Neural progenitor cell (in vitro differentiated cells): ENCODE measurements at regions not wholly inside any gene's neighbourhood (a gene's known extent, or its start where the extent isn't known, plus 50 kb on each side); places are given as distances from the start of the nearest gene placed in this dataset.

Experiments
- DNase-seq: peaks from one replicate; pipeline ENCODE4 v3.0.0-alpha.2; 2016; ENCODE audit warnings: low spot score
- H2AFZ ChIP-seq: fragments of 200-600 bp; sonication (generic); replicated peaks from 2 replicates; pipeline ENCODE4 v1.6.1; 2016; ENCODE audit warnings: antibody characterized with exemption
- H3F3A ChIP-seq: fragments of 200-600 bp; sonication (generic); 2 replicates; pipeline ENCODE4 v1.6.1; 2016; ENCODE audit warnings: antibody characterized with exemption, low read depth
- H3K27ac ChIP-seq: fragments of 200-600 bp; sonication (generic); 2 replicates; pipeline ENCODE4 v1.5.1; 2016; ENCODE audit warnings: mild to moderate bottlenecking
- H3K27me3 ChIP-seq: fragments of 200-600 bp; sonication (generic); 2 replicates; pipeline ENCODE4 v1.6.1; 2016; ENCODE audit warnings: mild to moderate bottlenecking, moderate library complexity
- H3K36me3 ChIP-seq: fragments of 200-600 bp; sonication (generic); 2 replicates; pipeline ENCODE4 v1.5.1; 2016
- H3K4me1 ChIP-seq: fragments of 200-600 bp; sonication (generic); 2 replicates; pipeline ENCODE4 v1.6.1; 2016; ENCODE audit warnings: mixed run types
- H3K4me2 ChIP-seq: fragments of 200-600 bp; sonication (generic); 2 replicates; pipeline ENCODE4 v1.6.1; 2016
- H3K4me3 ChIP-seq: fragments of 200-600 bp; sonication (generic); 2 replicates; pipeline ENCODE4 v1.5.1; 2016
- H3K79me2 ChIP-seq: fragments of 200-600 bp; sonication (generic); 2 replicates; pipeline ENCODE4 v1.6.1; 2016; ENCODE audit warnings: low read depth
- H3K9ac ChIP-seq: fragments of 200-600 bp; sonication (generic); 2 replicates; pipeline ENCODE4 v1.6.1; 2016
- H3K9me3 ChIP-seq: fragments of 200-600 bp; sonication (generic); 2 replicates; pipeline ENCODE4 v1.5.1; 2016; ENCODE audit warnings: low read depth
- H4K20me1 ChIP-seq: fragments of 200-600 bp; sonication (generic); 2 replicates; pipeline ENCODE4 v1.6.1; 2016; ENCODE audit warnings: low read depth
- H3K27ac Mint-ChIP-seq: 3 replicates; pipeline ENCODE4 v1.8.0; 2021; ENCODE audit warnings: mixed read lengths
- H3K27me3 Mint-ChIP-seq: 2 replicates; pipeline ENCODE4 v1.8.0; 2022; ENCODE audit warnings: low read depth, mild to moderate bottlenecking, inconsistent platforms, moderate library complexity, mixed read lengths; ENCODE audit not compliant: insufficient read depth
- H3K36me3 Mint-ChIP-seq: 3 replicates; pipeline ENCODE4 v1.8.0; 2021; ENCODE audit warnings: mixed read lengths
- H3K4me1 Mint-ChIP-seq: 3 replicates; pipeline ENCODE4 v1.8.0; 2021; ENCODE audit warnings: mixed read lengths
- H3K4me3 Mint-ChIP-seq: 3 replicates; pipeline ENCODE4 v1.8.0; 2021; ENCODE audit warnings: mild to moderate bottlenecking, moderate library complexity, mixed read lengths
- H3K9me3 Mint-ChIP-seq: 3 replicates; pipeline ENCODE4 v1.8.0; 2020; ENCODE audit warnings: mixed read lengths
- EZH2 ChIP-seq: fragments of 200-600 bp; sonication (generic); IDR thresholded peaks from 2 replicates; pipeline ENCODE4 v1.6.1; 2017; ENCODE audit warnings: antibody characterized with exemption, mild to moderate bottlenecking, moderate library complexity
- EZH2phosphoT487 ChIP-seq: fragments of 200-600 bp; sonication (generic); IDR thresholded peaks from 2 replicates; pipeline ENCODE4 v1.6.1; 2017; ENCODE audit warnings: antibody characterized with exemption
- TF ChIP-seq, protein P1 (sequence below): fragments of 200-600 bp; sonication (generic); IDR thresholded peaks from 2 replicates; pipeline ENCODE4 v1.5.1; 2017; ENCODE audit warnings: antibody characterized with exemption, mild to moderate bottlenecking

DNA sequence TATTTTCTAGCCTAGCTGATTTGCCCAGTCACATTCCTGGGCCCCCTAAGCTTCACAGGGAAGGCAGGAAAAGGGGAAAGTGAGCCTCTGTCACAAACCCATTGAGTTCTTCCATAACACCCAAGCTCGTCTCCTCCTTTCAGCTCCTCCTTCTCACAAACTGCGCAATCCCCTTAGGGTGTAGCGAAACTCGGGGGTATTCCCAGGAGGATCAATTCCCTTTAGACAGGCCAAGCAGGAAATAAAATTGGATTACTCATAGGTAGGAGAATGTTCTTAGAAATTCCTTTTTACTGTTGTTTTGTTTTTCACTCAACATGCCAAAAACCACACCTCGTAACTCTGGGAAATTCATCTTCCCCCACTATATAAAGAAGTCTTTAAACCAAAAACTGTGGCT is 139.3 kb downstream of the IRS2 start:
- H3K36me3 Mint-ChIP-seq, result no peaks in the 10 kb centered on the region
- peak overlapping the region; percentile 22 for H2AFZ ChIP-seq
- no peak overlapping the region for H3K4me3 Mint-ChIP-seq
- no peaks in the 10 kb centered on the region for H3F3A ChIP-seq
- no peak overlapping the region for H3K9ac ChIP-seq
- no peaks in the 10 kb centered on the region for H3K79me2 ChIP-seq
- H3K4me2 ChIP-seq, result peak overlapping the region; percentile 32
- H3K4me1 ChIP-seq, result peaks cover 12% of the 10 kb centered on the region
- no peak overlapping the region for H3K27ac ChIP-seq
- no peaks in the 10 kb centered on the region for H4K20me1 ChIP-seq
- DNase-seq, result peak; percentile 35
- H3K4me1 Mint-ChIP-seq, result peaks cover 10% of the 10 kb centered on the region
- H3K27me3 Mint-ChIP-seq, result peaks cover 2% of the 10 kb centered on the region
- no peak overlapping the region for H3K27ac Mint-ChIP-seq
- no peaks in the 10 kb centered on the region for H3K27me3 ChIP-seq
- TF ChIP-seq, protein P1, sequence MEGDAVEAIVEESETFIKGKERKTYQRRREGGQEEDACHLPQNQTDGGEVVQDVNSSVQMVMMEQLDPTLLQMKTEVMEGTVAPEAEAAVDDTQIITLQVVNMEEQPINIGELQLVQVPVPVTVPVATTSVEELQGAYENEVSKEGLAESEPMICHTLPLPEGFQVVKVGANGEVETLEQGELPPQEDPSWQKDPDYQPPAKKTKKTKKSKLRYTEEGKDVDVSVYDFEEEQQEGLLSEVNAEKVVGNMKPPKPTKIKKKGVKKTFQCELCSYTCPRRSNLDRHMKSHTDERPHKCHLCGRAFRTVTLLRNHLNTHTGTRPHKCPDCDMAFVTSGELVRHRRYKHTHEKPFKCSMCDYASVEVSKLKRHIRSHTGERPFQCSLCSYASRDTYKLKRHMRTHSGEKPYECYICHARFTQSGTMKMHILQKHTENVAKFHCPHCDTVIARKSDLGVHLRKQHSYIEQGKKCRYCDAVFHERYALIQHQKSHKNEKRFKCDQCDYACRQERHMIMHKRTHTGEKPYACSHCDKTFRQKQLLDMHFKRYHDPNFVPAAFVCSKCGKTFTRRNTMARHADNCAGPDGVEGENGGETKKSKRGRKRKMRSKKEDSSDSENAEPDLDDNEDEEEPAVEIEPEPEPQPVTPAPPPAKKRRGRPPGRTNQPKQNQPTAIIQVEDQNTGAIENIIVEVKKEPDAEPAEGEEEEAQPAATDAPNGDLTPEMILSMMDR, result no peak
- no peak for TF ChIP-seq EZH2phosphoT487
- H3K36me3 ChIP-seq, result no peaks in the 10 kb centered on the region
- no peak overlapping the region for H3K4me3 ChIP-seq
- no peaks in the 10 kb centered on the region for H3K9me3 ChIP-seq
- H3K9me3 Mint-ChIP-seq, result peaks cover 3% of the 10 kb centered on the region

DNA sequence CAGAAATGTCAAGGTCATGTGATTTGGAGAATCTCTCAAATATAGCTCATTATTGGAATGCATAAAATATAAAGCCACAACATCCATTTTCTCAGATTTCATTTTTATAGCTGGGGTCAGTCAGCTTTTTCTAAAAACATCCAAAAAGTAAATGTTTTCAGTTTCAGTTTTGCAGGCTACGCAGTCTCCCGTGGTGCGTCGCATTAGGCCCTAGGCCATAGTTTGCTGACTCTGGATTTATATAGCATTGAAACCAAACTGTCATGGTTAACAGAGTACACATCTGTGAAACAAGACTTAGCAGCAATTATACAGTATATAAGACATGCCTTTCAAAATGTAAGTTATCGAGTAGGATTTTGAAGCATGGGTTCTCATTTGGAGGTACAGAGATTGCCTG is 140.0 kb downstream of the IRS2 start:
- Histone ChIP-seq H3K27me3 (no peaks in the 10 kb centered on the region), H3K79me2 (no peaks in the 10 kb centered on the region), H2AFZ (no peak overlapping the region), H3K4me3 (no peak overlapping the region), H3K4me2 (no peak overlapping the region), H3K9ac (no peak overlapping the region), H3F3A (no peaks in the 10 kb centered on the region), H3K36me3 (no peaks in the 10 kb centered on the region), H3K27ac (no peak overlapping the region), H3K4me1 (peaks cover 12% of the 10 kb centered on the region), H3K9me3 (no peaks in the 10 kb centered on the region), H4K20me1 (no peaks in the 10 kb centered on the region)
- Mint-ChIP-seq H3K4me1 (peaks cover 10% of the 10 kb centered on the region), H3K27ac (no peak overlapping the region), H3K27me3 (peaks cover 2% of the 10 kb centered on the region), H3K4me3 (no peak overlapping the region), H3K36me3 (no peaks in the 10 kb centered on the region), H3K9me3 (peaks cover 6% of the 10 kb centered on the region)
- TF ChIP-seq EZH2 (no peak), EZH2phosphoT487 (no peak)
- TF ChIP-seq, protein P1, result no peak
- no peak for DNase-seq

DNA sequence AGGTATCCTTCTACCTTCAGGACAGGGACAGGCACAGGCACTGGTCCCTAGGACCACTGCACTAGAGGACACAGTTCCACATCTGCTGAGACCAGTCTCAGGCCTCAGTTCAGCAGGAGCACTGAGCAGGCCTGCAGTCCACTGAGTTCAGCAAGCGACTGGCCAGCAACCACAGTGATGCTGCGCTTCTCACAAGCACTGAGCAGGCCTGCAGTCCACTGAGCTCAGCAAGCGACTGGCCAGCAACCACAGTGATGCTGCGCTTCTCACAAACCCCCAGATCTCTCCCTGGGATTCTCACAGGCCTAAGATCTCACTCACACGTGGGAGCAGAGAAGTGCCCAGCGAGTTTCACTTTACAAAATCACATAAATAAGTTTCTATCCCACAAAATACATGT is 140.6 kb downstream of the IRS2 start:
- Histone ChIP-seq H3K9me3 (no peaks in the 10 kb centered on the region), H3K79me2 (no peaks in the 10 kb centered on the region), H3K4me1 (peaks cover 12% of the 10 kb centered on the region), H3K27me3 (no peaks in the 10 kb centered on the region), H3F3A (no peaks in the 10 kb centered on the region), H3K4me3 (no peak overlapping the region), H3K4me2 (no peak overlapping the region), H3K9ac (no peak overlapping the region), H4K20me1 (no peaks in the 10 kb centered on the region), H3K36me3 (no peaks in the 10 kb centered on the region), H2AFZ (no peak overlapping the region), H3K27ac (no peak overlapping the region)
- Mint-ChIP-seq H3K9me3 (peaks cover 12% of the 10 kb centered on the region), H3K27ac (no peak overlapping the region), H3K4me1 (peaks cover 10% of the 10 kb centered on the region), H3K36me3 (peaks cover 1% of the 10 kb centered on the region), H3K4me3 (no peak overlapping the region), H3K27me3 (peaks cover 2% of the 10 kb centered on the region)
- DNase-seq, result no peak
- no peak for TF ChIP-seq EZH2phosphoT487
- no peak for TF ChIP-seq EZH2
- TF ChIP-seq, protein P1, result no peak
